D721Med (cell line): ENCODE measurements at regions not wholly inside any gene's neighbourhood (a gene's known extent, or its start where the extent isn't known, plus 50 kb on each side); places are given as distances from the start of the nearest gene placed in this dataset.

Source experiments
- DNase-seq: peaks from one replicate; pipeline ENCODE4 v3.0.0; 2011; ENCODE audit warnings: low spot score; ENCODE audit not compliant: insufficient read length
- FAIRE-seq: peaks from 2 replicates; lab custom pipeline; 2011; peaks lifted over from hg19 to GRCh38; lab: Jason Lieb, UNC
- TF ChIP-seq, protein P1 (sequence below): IDR thresholded peaks from 2 replicates; pipeline ENCODE4 v1.5.1; 2012; ENCODE audit warnings: mild to moderate bottlenecking, control low read depth; ENCODE audit not compliant: insufficient read depth; ENCODE audit errors: missing control alignments

DNA sequence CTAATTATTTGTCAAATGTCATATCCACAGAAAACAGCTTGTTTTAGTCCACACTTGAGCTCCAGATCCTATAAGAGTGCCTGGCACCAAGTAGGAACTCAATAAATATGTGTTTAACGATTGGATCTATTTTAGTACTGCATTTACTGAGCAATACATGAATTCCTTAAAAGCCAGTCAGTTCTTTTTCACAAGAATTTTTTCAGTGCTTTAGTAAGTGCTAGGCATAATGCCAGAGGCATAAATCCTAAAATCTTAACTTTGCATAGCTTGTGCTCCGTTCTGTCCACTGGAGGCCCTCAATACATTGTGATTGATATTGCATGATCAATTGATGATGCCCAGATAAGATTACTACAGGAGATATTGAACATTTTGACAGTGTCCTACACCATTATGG, 67.3 kb upstream of the PCSK5 start:
- DNase-seq: no peak
- TF ChIP-seq, protein P1, sequence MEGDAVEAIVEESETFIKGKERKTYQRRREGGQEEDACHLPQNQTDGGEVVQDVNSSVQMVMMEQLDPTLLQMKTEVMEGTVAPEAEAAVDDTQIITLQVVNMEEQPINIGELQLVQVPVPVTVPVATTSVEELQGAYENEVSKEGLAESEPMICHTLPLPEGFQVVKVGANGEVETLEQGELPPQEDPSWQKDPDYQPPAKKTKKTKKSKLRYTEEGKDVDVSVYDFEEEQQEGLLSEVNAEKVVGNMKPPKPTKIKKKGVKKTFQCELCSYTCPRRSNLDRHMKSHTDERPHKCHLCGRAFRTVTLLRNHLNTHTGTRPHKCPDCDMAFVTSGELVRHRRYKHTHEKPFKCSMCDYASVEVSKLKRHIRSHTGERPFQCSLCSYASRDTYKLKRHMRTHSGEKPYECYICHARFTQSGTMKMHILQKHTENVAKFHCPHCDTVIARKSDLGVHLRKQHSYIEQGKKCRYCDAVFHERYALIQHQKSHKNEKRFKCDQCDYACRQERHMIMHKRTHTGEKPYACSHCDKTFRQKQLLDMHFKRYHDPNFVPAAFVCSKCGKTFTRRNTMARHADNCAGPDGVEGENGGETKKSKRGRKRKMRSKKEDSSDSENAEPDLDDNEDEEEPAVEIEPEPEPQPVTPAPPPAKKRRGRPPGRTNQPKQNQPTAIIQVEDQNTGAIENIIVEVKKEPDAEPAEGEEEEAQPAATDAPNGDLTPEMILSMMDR: no peak
- no peak for FAIRE-seq

DNA sequence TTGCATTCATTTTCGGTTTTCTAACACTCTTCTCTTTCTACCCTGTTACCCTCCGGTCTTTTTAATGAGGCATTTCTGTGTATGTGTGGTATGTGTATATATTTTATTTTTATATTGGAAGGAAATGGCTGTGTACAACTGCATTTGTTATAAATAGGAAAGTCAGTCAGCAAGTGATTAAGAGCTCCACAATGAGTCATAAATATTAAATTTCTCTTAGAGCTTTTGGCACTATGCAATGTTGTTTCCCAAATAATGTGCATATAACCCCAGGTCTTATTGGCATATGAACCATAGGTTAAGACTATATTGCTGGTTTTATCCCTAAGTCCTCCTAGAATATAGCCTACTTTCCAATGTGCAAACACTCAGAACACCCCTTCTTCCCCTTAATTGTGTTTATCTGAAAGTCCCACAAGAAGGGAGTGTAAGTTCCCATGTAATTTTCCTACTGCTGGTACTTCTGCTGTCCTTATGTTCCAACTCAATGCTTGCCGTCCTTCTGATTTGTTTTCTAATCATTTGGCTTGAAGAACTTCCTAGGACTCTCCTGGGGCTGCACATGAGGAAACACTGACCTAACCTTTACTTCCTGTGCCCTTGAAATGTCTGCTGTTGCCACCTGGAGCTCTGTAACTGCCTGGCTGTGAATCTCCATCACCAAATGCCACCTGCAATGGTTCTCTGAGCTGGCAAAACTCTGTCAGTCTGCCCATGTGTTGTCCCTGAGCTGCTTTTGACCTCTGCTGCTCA, 65.5 kb upstream of the PCSK5 start:
- TF ChIP-seq, protein P1: no peak
- FAIRE-seq: no peak

DNA sequence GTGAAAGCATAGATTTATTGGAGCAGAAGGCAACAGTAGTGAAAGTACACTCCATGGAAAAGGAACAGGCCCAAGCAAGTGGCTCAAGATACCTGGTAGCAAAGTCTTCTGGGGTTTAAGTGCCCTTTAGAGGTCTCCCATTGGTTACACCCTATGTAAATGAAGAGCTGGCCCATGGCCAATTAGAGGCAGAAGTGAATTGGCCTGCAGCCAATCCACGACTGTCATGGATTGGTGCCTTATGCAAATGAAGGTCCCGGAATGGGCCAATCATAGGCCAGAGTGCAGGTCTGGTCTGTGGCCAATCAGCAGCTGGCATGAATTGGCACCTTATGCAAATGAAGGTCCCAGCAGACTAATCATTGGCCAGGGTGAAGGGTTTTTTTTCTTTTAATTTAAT, 64.2 kb upstream of the PCSK5 start:
- TF ChIP-seq, protein P1: no peak
- DNase-seq (no peak), FAIRE-seq (no peak)

More for the DNA sequence above, 65.5 kb upstream of the PCSK5 start:
- no peak for DNase-seq

- no peak for FAIRE-seq
- no peak for DNase-seq
- TF ChIP-seq, protein P1: no peak
Measured at GRCh38 chr9:75830303-75830702, 60.2 kb upstream of the PCSK5 start.

DNA sequence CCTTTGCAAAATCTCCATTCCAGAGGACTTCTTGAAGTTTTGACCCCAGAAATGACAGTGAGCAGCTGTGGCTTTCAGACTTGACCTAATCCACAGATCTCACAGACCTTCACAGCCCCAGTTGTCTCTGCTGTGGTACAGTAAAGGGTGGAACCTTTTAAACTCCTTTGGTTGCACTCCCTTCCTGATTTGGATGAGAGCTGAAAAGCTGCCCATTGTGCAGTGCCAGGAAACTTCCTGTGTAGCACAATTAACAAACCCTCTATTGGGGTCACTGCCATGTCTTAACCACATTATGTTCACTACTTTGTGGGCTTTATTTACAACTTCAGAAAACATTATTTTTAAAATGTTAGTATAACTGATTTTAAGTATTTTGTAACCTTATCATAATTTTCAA, 56.7 kb upstream of the PCSK5 start:
- FAIRE-seq (no peak), DNase-seq (no peak)
- TF ChIP-seq, protein P1: no peak

DNA sequence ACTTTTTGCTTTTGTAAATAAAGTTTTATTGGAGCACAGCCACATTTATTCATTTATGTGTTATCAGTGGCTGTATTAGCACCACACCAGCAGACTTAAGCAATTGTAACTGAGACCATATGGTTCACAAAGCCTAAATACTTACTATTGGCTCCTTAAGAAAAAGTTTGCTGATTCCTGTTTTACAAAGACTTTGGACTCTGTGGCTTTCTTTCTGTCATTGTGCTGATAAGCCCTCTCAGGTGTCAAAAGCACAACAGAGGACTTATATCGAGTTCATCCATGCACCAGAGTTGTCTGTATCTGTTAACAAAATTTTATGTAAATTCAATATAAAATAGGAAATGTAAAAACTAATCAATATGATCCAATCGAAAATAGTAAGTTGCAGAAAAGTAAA, 55.6 kb upstream of the PCSK5 start:
- TF ChIP-seq, protein P1: no peak
- DNase-seq (no peak), FAIRE-seq (no peak)
